GM23338 (cell line): ENCODE measurements at regions not wholly inside any gene's neighbourhood (a gene's known extent, or its start where the extent isn't known, plus 50 kb on each side); places are given as distances from the start of the nearest gene placed in this dataset.

Source experiments
- ATAC-seq: fragments of 200-7000 bp; cut with Tn5 transposase; 3 replicates; pipeline ENCODE4 v1.9.1; 2020
- DNase-seq: peaks from one replicate; pipeline ENCODE4 v3.0.0-alpha.2; 2015; ENCODE audit warnings: low spot score
- H2AFZ ChIP-seq: fragments of 200-600 bp; sonication (generic); 2 replicates; pipeline ENCODE4 v1.8.0; 2016; ENCODE audit warnings: antibody characterized with exemption, mild to moderate bottlenecking, moderate library complexity
- H3F3A ChIP-seq: fragments of 200-600 bp; sonication (generic); replicated peaks from 2 replicates; pipeline ENCODE4 v1.8.0; 2017; ENCODE audit warnings: antibody characterized with exemption, mixed run types, low read depth
- H3K27ac ChIP-seq: fragments of 200-600 bp; sonication (generic); 2 replicates; pipeline ENCODE4 v1.6.1; 2016; ENCODE audit warnings: low read depth
- H3K27me3 ChIP-seq: fragments of 200-600 bp; sonication (generic); 2 replicates; pipeline ENCODE4 v1.8.0; 2016; ENCODE audit warnings: mild to moderate bottlenecking, mixed run types, moderate library complexity; ENCODE audit not compliant: insufficient read depth
- H3K36me3 ChIP-seq: fragments of 200-600 bp; sonication (generic); 2 replicates; pipeline ENCODE4 v1.8.0; 2016; ENCODE audit warnings: mild to moderate bottlenecking; ENCODE audit not compliant: insufficient read depth
- H3K4me1 ChIP-seq: fragments of 200-600 bp; sonication (generic); 2 replicates; pipeline ENCODE4 v1.8.0; 2016; ENCODE audit warnings: mild to moderate bottlenecking, moderate library complexity; ENCODE audit not compliant: insufficient read depth
- H3K4me2 ChIP-seq: fragments of 200-600 bp; sonication (generic); 2 replicates; pipeline ENCODE4 v1.7.1; 2017; ENCODE audit warnings: mixed run types
- H3K4me3 ChIP-seq: fragments of 200-600 bp; sonication (generic); 2 replicates; pipeline ENCODE4 v1.6.1; 2016; ENCODE audit warnings: mixed run types
- H3K79me2 ChIP-seq: fragments of 200-600 bp; sonication (generic); replicated peaks from 2 replicates; pipeline ENCODE4 v1.8.0; 2017; ENCODE audit warnings: mild to moderate bottlenecking; ENCODE audit not compliant: insufficient read depth
- H3K9me2 ChIP-seq: fragments of 200-600 bp; sonication (generic); 2 replicates; pipeline ENCODE4 v1.8.0; 2017; ENCODE audit not compliant: insufficient read depth
- H4K20me1 ChIP-seq: fragments of 200-600 bp; sonication (generic); replicated peaks from 2 replicates; pipeline ENCODE4 v1.8.0; 2017; ENCODE audit warnings: mild to moderate bottlenecking; ENCODE audit not compliant: insufficient read depth
- H3K27ac Mint-ChIP-seq: 2 replicates; pipeline ENCODE4 v1.8.0; 2020; ENCODE audit warnings: inconsistent platforms, mild to moderate bottlenecking, moderate library complexity, mixed read lengths
- H3K27me3 Mint-ChIP-seq: 3 replicates; pipeline ENCODE4 v1.8.0; 2022; ENCODE audit warnings: low read depth, mild to moderate bottlenecking, moderate library complexity, mixed read lengths, inconsistent platforms; ENCODE audit not compliant: insufficient read depth, poor library complexity
- H3K36me3 Mint-ChIP-seq: 3 replicates; pipeline ENCODE4 v1.8.0; 2021; ENCODE audit warnings: low read depth, mild to moderate bottlenecking, inconsistent platforms, moderate library complexity, mixed read lengths
- H3K4me1 Mint-ChIP-seq: 3 replicates; pipeline ENCODE4 v1.8.0; 2020; ENCODE audit warnings: mild to moderate bottlenecking, inconsistent platforms, mixed read lengths
- H3K4me3 Mint-ChIP-seq: 3 replicates; pipeline ENCODE4 v1.8.0; 2021; ENCODE audit warnings: moderate library complexity, mild to moderate bottlenecking, inconsistent platforms, mixed read lengths
- H3K9me3 Mint-ChIP-seq: 3 replicates; pipeline ENCODE4 v1.8.0; 2020; ENCODE audit warnings: moderate library complexity, mild to moderate bottlenecking, inconsistent platforms, mixed read lengths
- CREB1 ChIP-seq: fragments of 250-450 bp; sonication (Bioruptor Pico); IDR thresholded peaks from 2 replicates; pipeline ENCODE4 v1.5.0; 2020; ENCODE audit warnings: low read depth, mild to moderate bottlenecking, moderate library complexity
- ETS1 ChIP-seq: IDR thresholded peaks from 2 replicates; pipeline ENCODE4 v1.6.1; 2016; ENCODE audit warnings: antibody characterized with exemption
- EZH2 ChIP-seq: fragments of 200-600 bp; sonication (generic); IDR thresholded peaks from one replicate; pipeline ENCODE4 v1.8.0; 2017; ENCODE audit warnings: antibody characterized with exemption, mild to moderate bottlenecking, low read depth; ENCODE audit not compliant: unreplicated experiment
- EZH2phosphoT487 ChIP-seq: fragments of 200-600 bp; sonication (generic); IDR thresholded peaks from one replicate; pipeline ENCODE4 v1.8.1; 2018; ENCODE audit warnings: antibody characterized with exemption; ENCODE audit not compliant: unreplicated experiment
- JUNB ChIP-seq: IDR thresholded peaks from one replicate; pipeline ENCODE4 v1.6.1; 2016; ENCODE audit warnings: antibody characterized with exemption; ENCODE audit not compliant: unreplicated experiment
- NANOG ChIP-seq: IDR thresholded peaks from 2 replicates; pipeline ENCODE4 v1.6.1; 2016; ENCODE audit warnings: antibody characterized with exemption, borderline replicate concordance
- REST ChIP-seq: IDR thresholded peaks from one replicate; pipeline ENCODE4 v1.6.1; 2018; ENCODE audit warnings: antibody characterized with exemption; ENCODE audit not compliant: unreplicated experiment
- STAT1 ChIP-seq: IDR thresholded peaks from one replicate; pipeline ENCODE4 v1.6.1; 2016; ENCODE audit warnings: antibody characterized with exemption; ENCODE audit not compliant: unreplicated experiment
- ZNF114 ChIP-seq: fragments of 250-450 bp; sonication (Bioruptor Pico); IDR thresholded peaks from 2 replicates; pipeline ENCODE4 v1.5.0; 2020; ENCODE audit warnings: mild to moderate bottlenecking, moderate library complexity
- ZNF331 ChIP-seq: fragments of 250-450 bp; sonication (Bioruptor Pico); IDR thresholded peaks from 2 replicates; pipeline ENCODE4 v1.5.0; 2020; ENCODE audit warnings: low read depth, mild to moderate bottlenecking, moderate library complexity
- TF ChIP-seq, protein P1 (sequence below), 2 experiments: fragments of 200-600 bp in 1 of 2; sonication (generic) in 1 of 2; conservative IDR thresholded peaks; 2 replicates each; pipeline versions ENCODE4 v1.5.1 to v1.6.1; 2016 to 2017; ENCODE audit warnings: antibody characterized with exemption in 2 of 2, low read depth in 2 of 2, mild to moderate bottlenecking in 2 of 2, moderate library complexity in 1 of 2

DNA sequence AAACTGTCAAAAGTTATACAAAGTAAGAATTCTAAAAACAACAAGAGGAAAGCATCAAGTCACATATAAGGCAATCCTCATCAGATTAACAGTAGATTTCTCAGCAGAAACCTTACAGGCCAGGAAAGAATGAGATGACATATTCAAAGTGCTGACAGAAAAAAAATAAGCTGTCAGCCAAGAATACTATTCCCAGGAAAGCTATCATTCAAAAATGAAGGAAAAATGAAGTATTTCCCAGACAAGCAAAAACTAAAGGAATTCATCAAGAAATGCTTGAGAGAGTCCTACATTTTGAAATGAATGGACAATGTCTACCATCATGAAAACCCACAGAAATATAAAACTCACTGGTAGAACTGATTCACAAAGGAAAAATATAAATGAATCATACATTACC lies 268.9 kb upstream of the OSR1 start:
- Mint-ChIP-seq H3K36me3 (no peaks in the 10 kb centered on the region), H3K27me3 (no peaks in the 10 kb centered on the region), H3K27ac (no peak overlapping the region), H3K4me3 (no peak overlapping the region), H3K4me1 (no peaks in the 10 kb centered on the region), H3K9me3 (no peaks in the 10 kb centered on the region; the same call in 1 of the 3 replicates)
- Histone ChIP-seq H3K4me3 (no peak overlapping the region), H3K4me1 (no peaks in the 10 kb centered on the region), H3K9me2 (no peaks in the 10 kb centered on the region), H2AFZ (no peak overlapping the region), H3K27ac (no peak overlapping the region), H3K79me2 (no peaks in the 10 kb centered on the region), H4K20me1 (no peaks in the 10 kb centered on the region), H3K4me2 (no peak overlapping the region), H3F3A (no peaks in the 10 kb centered on the region), H3K27me3 (no peaks in the 10 kb centered on the region), H3K36me3 (no peaks in the 10 kb centered on the region)
- TF ChIP-seq, protein P1, sequence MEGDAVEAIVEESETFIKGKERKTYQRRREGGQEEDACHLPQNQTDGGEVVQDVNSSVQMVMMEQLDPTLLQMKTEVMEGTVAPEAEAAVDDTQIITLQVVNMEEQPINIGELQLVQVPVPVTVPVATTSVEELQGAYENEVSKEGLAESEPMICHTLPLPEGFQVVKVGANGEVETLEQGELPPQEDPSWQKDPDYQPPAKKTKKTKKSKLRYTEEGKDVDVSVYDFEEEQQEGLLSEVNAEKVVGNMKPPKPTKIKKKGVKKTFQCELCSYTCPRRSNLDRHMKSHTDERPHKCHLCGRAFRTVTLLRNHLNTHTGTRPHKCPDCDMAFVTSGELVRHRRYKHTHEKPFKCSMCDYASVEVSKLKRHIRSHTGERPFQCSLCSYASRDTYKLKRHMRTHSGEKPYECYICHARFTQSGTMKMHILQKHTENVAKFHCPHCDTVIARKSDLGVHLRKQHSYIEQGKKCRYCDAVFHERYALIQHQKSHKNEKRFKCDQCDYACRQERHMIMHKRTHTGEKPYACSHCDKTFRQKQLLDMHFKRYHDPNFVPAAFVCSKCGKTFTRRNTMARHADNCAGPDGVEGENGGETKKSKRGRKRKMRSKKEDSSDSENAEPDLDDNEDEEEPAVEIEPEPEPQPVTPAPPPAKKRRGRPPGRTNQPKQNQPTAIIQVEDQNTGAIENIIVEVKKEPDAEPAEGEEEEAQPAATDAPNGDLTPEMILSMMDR (conservative IDR thresholded peaks at IDR 0.05; ENCODE audit: low read depth in 2 of 2) = no peak
- no peak for DNase-seq
- no peak for ATAC-seq

- Histone ChIP-seq H3K36me3 (no peaks in the 10 kb centered on the region), H2AFZ (no peak overlapping the region), H3K27me3 (no peaks in the 10 kb centered on the region), H3K4me3 (no peak overlapping the region), H4K20me1 (no peaks in the 10 kb centered on the region), H3K79me2 (no peaks in the 10 kb centered on the region), H3K4me1 (no peaks in the 10 kb centered on the region), H3F3A (no peaks in the 10 kb centered on the region), H3K27ac (no peak overlapping the region), H3K4me2 (no peak overlapping the region), H3K9me2 (no peaks in the 10 kb centered on the region)
- no peaks in the 10 kb centered on the region for H3K4me1 Mint-ChIP-seq
- DNase-seq (no peak), ATAC-seq (no peak)
- peaks cover 1% of the 10 kb centered on the region for H3K9me3 Mint-ChIP-seq
- no peaks in the 10 kb centered on the region for H3K36me3 Mint-ChIP-seq
- no peak overlapping the region for H3K4me3 Mint-ChIP-seq
- no peak overlapping the region for H3K27ac Mint-ChIP-seq
- no peak for TF ChIP-seq EZH2phosphoT487
- H3K27me3 Mint-ChIP-seq = peaks cover 6% of the 10 kb centered on the region
Observed at GRCh38 chr2:19623488-19623887, 265.1 kb upstream of the OSR1 start.

- peaks cover 11% of the 10 kb centered on the region for H3K27me3 Mint-ChIP-seq
- ATAC-seq (no peak), DNase-seq (no peak)
- Histone ChIP-seq H4K20me1 (no peaks in the 10 kb centered on the region), H3K4me2 (no peak overlapping the region), H3K4me3 (no peak overlapping the region), H3K9me2 (no peaks in the 10 kb centered on the region; the same call in 1 of the 2 replicates), H2AFZ (no peak overlapping the region), H3K36me3 (no peaks in the 10 kb centered on the region), H3K4me1 (no peaks in the 10 kb centered on the region), H3F3A (no peaks in the 10 kb centered on the region), H3K27ac (no peak overlapping the region), H3K27me3 (no peaks in the 10 kb centered on the region), H3K79me2 (no peaks in the 10 kb centered on the region)
- peaks cover 31% of the 10 kb centered on the region for H3K9me3 Mint-ChIP-seq
- H3K4me3 Mint-ChIP-seq = no peak overlapping the region
- H3K27ac Mint-ChIP-seq = no peak overlapping the region; the same call in 1 of the 2 replicates
- H3K36me3 Mint-ChIP-seq = peaks cover 21% of the 10 kb centered on the region
- H3K4me1 Mint-ChIP-seq = no peaks in the 10 kb centered on the region; the same call in 2 of the 3 replicates
- TF ChIP-seq EZH2 = no peak
- no peak for TF ChIP-seq JUNB
- TF ChIP-seq, protein P1 (conservative IDR thresholded peaks at IDR 0.05; ENCODE audit: low read depth in 2 of 2) = no peak
- TF ChIP-seq ETS1 = no peak
- no peak for TF ChIP-seq STAT1
- TF ChIP-seq ZNF114 (CRISPR knock-in tag) = no peak
- TF ChIP-seq ZNF331 = no peak
- no peak for TF ChIP-seq EZH2phosphoT487
- no peak for TF ChIP-seq CREB1
- TF ChIP-seq NANOG = no peak
- no peak for TF ChIP-seq REST
Observed at GRCh38 chr2:19617257-19617848, 258.9 kb upstream of the OSR1 start.
